Activated CD8-positive, alpha-beta T cell treated with anti-CD3 and anti-CD28 coated beads for 36 hours (primary cell): ENCODE measurements at regions not wholly inside any gene's neighbourhood (a gene's known extent, or its start where the extent isn't known, plus 50 kb on each side); places are given as distances from the start of the nearest gene placed in this dataset.

ENCODE experiments used
- ATAC-seq: fragments of 200-7000 bp; cut with Tn5 transposase; one replicate; pipeline ENCODE4 v1.10.0; 2021; ENCODE audit warnings: mild to moderate bottlenecking, moderate library complexity
- CTCF ChIA-PET: fragments of 350-600 bp; sonication (Branson Sonifier 250); formaldehyde crosslinking; loops from one replicate; lab custom pipeline; 2021; ENCODE audit warnings: antibody characterized with exemption; lab: Charles Lee
- POLR2A ChIA-PET: fragments of 350-600 bp; sonication (Branson Sonifier 250); formaldehyde crosslinking; loops from one replicate; lab custom pipeline; 2021; ENCODE audit warnings: antibody characterized with exemption; lab: Charles Lee
- DNase-seq: peaks from one replicate; pipeline ENCODE4 v3.0.0-alpha.2; 2020
- H3K27ac Mint-ChIP-seq: one replicate; pipeline ENCODE4 v1.8.0; 2021; ENCODE audit warnings: mild to moderate bottlenecking, mixed read lengths
- H3K27me3 Mint-ChIP-seq: one replicate; pipeline ENCODE4 v1.8.0; 2021; ENCODE audit warnings: mixed read lengths
- H3K36me3 Mint-ChIP-seq: one replicate; pipeline ENCODE4 v1.8.0; 2021; ENCODE audit warnings: low read depth, mixed read lengths
- H3K4me1 Mint-ChIP-seq: one replicate; pipeline ENCODE4 v1.8.0; 2021; ENCODE audit warnings: low read depth, mixed read lengths
- H3K4me3 Mint-ChIP-seq: one replicate; pipeline ENCODE4 v1.8.0; 2021; ENCODE audit warnings: mild to moderate bottlenecking, moderate library complexity, mixed read lengths
- H3K9me3 Mint-ChIP-seq: one replicate; pipeline ENCODE4 v1.8.0; 2021; ENCODE audit warnings: mixed read lengths
- CTCF ChIP-seq: fragments of 200-600 bp; IDR thresholded peaks from one replicate; pipeline ENCODE4 v1.8.0; 2022; ENCODE audit warnings: antibody characterized with exemption, mild to moderate bottlenecking
- intact Hi-C: fragments of 100-400 bp; cut with micrococcal nuclease; formaldehyde crosslinking; loops from one replicate; pipeline ENCODE4 v1.10.0; 2022

GRCh38 chr1:60872426-60873054, 209.8 kb upstream of the NFIA start:
- Mint-ChIP-seq H3K4me3 (no peak overlapping the region), H3K4me1 (peaks cover 3% of the 10 kb centered on the region), H3K9me3 (no peaks in the 10 kb centered on the region), H3K36me3 (no peaks in the 10 kb centered on the region), H3K27ac (no peak overlapping the region), H3K27me3 (peaks cover 9% of the 10 kb centered on the region)
- CTCF ChIA-PET = no interaction called here
- TF ChIP-seq CTCF = no peak
- POLR2A ChIA-PET = no interaction called here
- ATAC-seq (no peak), DNase-seq (no peak)
- intact Hi-C loops = no loop called here

GRCh38 chr1:60870269-60870865, 212.0 kb upstream of the NFIA start:
- Mint-ChIP-seq H3K4me1 (peaks cover 3% of the 10 kb centered on the region), H3K9me3 (no peaks in the 10 kb centered on the region), H3K27ac (no peak overlapping the region), H3K36me3 (no peaks in the 10 kb centered on the region), H3K4me3 (no peak overlapping the region), H3K27me3 (peaks cover 5% of the 10 kb centered on the region)
- ATAC-seq = no peak
- no peak for TF ChIP-seq CTCF
- DNase-seq = no peak
- ChIA-PET POLR2A (no interaction called here), CTCF (no interaction called here)
- intact Hi-C loops = no loop called here

- intact Hi-C loops = no loop called here
- ATAC-seq (no peak), DNase-seq (no peak)
- peaks cover 5% of the 10 kb centered on the region for H3K27me3 Mint-ChIP-seq
- no peak overlapping the region for H3K27ac Mint-ChIP-seq
- H3K4me1 Mint-ChIP-seq = no peaks in the 10 kb centered on the region
- H3K36me3 Mint-ChIP-seq = no peaks in the 10 kb centered on the region
- TF ChIP-seq CTCF = no peak
- CTCF ChIA-PET = no interaction called here
- no peak overlapping the region for H3K4me3 Mint-ChIP-seq
- POLR2A ChIA-PET = no interaction called here
- no peaks in the 10 kb centered on the region for H3K9me3 Mint-ChIP-seq
Measured at GRCh38 chr1:60868901-60869663, 213.3 kb upstream of the NFIA start.

- Mint-ChIP-seq H3K36me3 (no peaks in the 10 kb centered on the region), H3K4me3 (no peak overlapping the region), H3K9me3 (no peaks in the 10 kb centered on the region), H3K27ac (no peak overlapping the region), H3K27me3 (peaks cover 5% of the 10 kb centered on the region), H3K4me1 (no peaks in the 10 kb centered on the region)
- POLR2A ChIA-PET = no interaction called here
- intact Hi-C loops = no loop called here
- TF ChIP-seq CTCF = no peak
- ATAC-seq = no peak
- CTCF ChIA-PET = no interaction called here
- DNase-seq = no peak
Measured at GRCh38 chr1:60867782-60868181, 214.6 kb upstream of the NFIA start.
